KBM-7 (cell line): ENCODE measurements at regions not wholly inside any gene's neighbourhood (a gene's known extent, or its start where the extent isn't known, plus 50 kb on each side); places are given as distances from the start of the nearest gene placed in this dataset.

Experiments used
- DNase-seq: peaks from one replicate; pipeline ENCODE4 v3.0.0-alpha.2; 2015
- in situ Hi-C: fragments of 300-500 bp; cut with MboI; formaldehyde crosslinking; loops from 2 replicates; pipeline ENCODE4 v1.14.3; 2020; ENCODE audit warnings: low sequenced_read_pairs, low pct_unique_long_range_greater_than_20kb, mixed read lengths

- in situ Hi-C loops, result loop anchor here (25.0 kb wide), 1 partner anchor 504 kb away; the partner anchor contains the start of genes FOXC2 and MTHFSD
- no peak for DNase-seq
Observed at GRCh38 chr16:87066133-87067002, 250.8 kb downstream of the C16orf95 start.

DNA sequence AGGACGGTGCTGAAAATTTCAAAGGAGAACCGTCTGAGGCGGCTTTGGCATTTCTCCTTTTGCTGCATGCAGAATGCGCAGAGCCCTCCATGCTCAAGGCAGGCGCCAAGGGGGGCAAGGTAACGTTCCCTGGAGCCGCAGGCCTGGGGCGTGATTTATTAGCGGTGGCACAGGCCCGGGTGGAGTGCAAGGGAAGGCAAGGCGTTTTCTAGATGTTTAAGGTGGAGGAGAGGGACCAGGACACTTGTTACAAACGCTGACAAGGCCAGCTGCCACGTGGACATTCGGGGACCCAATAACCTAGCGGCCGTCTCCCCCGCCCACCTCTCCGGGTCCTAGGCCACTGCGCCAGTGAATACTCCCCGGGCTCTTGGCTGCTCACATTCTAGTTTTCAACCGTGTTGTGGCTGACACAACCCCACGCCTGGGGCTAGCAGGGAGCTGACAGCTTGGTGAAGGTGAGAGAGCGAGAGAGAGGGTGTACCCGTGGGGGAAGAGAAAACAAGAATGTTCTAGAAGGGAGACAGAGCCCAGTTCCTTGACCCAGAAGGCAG lies 250.1 kb downstream of the C16orf95 start:
- in situ Hi-C loops, result loop anchor here (25.0 kb wide), 1 partner anchor 505 kb away; the partner anchor contains the start of genes FOXC2 and MTHFSD
- no peak for DNase-seq

- no peak for DNase-seq
- in situ Hi-C loops, result loop anchor here (25.0 kb wide), 1 partner anchor 506 kb away; the partner anchor contains the start of genes FOXC2 and MTHFSD
Observed at GRCh38 chr16:87067836-87068761, 249.1 kb downstream of the C16orf95 start.

DNA sequence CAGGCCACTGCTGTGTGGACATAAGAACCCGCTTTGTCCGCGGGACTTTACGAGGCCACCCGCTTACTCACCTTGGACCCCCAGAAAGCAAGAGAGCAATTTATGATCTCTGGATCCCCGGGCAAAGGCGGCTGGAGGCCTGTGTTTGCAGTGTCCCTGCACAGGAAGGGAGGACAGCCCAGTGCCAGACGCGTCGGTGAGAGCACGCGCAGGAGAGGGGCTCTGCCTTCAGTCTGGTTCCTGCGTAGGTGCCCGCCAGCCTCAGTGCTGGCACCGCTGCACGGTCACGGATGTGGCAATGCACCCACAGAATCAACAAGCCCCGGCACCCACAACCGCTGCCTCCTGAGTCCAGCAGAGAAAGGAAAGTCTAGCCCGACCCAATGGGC lies 248.4 kb downstream of the C16orf95 start:
- no peak for DNase-seq
- in situ Hi-C loops, result loop anchor here (25.0 kb wide), 1 partner anchor 506 kb away; the partner anchor contains the start of genes FOXC2 and MTHFSD

DNA sequence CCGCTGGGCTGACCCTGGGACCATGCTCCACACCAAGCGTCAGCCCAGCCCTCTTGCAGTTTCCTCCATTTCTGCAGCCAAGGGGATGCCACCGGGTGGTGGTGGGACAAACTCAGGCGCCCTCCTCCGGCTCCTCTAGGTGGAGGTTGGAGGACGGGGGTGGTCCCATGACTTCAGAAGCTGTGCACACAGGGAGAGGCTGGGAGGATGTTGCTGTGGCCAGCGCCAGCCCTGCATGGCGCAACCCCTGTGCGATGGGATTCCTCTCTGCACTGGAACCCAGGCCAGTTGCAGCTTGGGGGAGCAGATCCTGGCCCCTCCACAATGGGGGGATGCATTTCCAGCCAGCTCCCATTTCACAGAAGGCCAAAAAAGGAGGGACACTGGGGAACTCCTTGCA lies 246.5 kb downstream of the C16orf95 start:
- in situ Hi-C loops, result loop anchor here (25.0 kb wide), 1 partner anchor 508 kb away; the partner anchor contains the start of genes FOXC2 and MTHFSD
- DNase-seq, result no peak

DNA sequence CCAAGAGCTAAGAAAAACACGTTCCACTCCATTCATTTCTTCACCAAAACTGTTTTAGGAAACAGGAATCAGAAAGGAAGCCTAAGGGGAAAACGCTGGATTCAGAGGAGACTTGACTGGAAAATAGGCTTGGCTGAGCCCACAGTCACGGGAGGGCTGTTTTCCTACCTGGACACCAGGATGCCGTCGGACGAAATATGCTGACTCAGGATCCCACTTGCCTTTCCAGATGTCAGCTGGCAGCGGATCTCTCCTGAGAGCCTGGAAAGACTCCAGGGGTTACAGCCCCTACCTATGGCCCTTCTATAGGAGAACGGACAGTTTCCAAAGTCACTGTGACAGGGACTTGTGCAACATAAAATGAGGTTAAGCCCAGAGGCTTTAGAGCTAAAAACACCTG lies 245.1 kb downstream of the C16orf95 start:
- in situ Hi-C loops, result loop anchor here (25.0 kb wide), 1 partner anchor 510 kb away; the partner anchor contains the start of genes FOXC2 and MTHFSD
- no peak for DNase-seq

- in situ Hi-C loops, result loop anchor here (25.0 kb wide), 1 partner anchor 512 kb away; the partner anchor contains the start of genes FOXC2 and MTHFSD
- DNase-seq, result no peak
Observed at GRCh38 chr16:87074641-87075318, 242.4 kb downstream of the C16orf95 start.

GRCh38 chr16:87075319-87075860 lies 241.8 kb downstream of the C16orf95 start:
- DNase-seq, result no peak
- in situ Hi-C loops, result no loop called here

DNA sequence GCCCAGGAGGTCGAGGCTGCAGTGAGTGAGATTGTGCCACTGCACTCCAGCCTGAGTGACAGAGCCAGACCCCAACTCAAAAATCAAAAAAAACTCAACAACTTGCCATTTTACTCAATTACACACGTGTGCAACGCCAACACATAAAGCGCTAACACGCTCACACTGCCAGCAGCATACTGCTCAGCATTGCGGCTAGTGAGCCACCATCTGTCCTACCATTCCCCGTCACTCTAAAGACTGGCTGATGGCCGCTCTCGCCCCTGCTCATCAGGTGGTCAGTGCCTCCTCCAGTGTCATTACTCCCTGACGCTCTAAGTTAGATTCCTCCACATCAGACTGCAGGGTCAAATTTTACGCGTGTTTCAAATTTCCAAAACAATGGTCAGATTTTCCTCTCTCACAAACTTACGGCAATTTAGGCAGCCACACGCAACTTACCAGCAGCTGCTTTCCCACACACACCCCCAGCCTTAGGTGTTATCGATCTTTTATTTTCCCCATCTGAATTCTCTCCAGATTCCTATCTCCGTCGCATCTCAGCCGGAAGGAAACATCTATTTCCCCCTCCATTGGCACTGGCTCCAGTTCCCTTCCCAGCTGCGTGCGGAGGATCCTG lies 240.8 kb downstream of the C16orf95 start:
- DNase-seq, result no peak
- in situ Hi-C loops, result no loop called here

- peak; percentile 51 for DNase-seq
- in situ Hi-C loops, result no loop called here
Observed at GRCh38 chr16:87076950-87077749, 240.0 kb downstream of the C16orf95 start.

GRCh38 chr16:87077750-87078127 lies 239.5 kb downstream of the C16orf95 start:
- DNase-seq, result no peak

DNA sequence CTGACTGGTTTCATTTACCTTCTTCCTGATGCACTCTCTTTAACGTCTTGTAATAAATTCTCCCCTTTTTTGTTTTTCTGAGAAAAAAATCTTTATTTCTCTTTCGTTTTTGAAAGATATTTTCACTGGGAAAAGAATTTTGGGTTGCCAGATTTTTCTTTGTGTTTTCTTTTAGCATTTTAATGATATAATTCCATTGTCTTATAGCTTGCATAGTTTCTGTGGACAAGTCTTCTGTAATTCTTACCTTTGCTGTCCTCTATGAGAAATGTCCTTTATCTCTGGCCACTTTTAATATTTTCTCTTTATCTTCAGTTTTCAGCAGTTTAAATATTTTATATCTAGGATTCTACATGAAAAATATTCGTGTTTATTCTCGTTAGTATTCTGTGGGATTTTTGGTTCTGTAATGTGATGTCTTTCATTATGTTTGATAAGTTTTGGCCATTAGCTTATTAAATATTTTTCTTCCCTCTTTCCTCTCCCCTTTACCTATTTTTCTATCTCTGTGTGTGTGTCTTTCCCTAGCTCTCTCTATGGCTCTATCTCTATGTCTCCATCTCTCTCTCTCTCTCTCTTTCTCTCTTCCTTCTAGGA lies 236.5 kb downstream of the C16orf95 start:
- in situ Hi-C loops, result no loop called here
- DNase-seq, result no peak

More at GRCh38 chr16:87077750-87078127, 239.5 kb downstream of the C16orf95 start:
- in situ Hi-C loops, result no loop called here

DNA sequence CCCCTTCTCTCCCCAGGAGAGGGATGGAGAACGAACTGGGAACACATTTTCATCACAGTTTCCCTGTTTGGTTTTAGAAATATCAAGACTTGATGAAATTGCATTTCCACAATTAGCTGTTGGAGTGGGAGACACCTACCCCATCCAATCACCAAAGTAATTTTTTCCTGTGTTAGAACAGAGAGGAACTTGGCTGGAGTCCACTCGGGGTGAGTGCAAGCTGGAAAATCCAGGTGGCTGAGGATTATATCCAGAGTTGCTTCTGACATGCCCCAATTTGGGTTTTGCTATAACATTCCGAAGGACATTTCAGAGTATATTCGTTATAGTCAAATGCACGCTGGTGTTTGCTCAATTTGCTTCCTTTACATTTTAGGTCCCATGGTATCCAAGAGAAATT lies 231.8 kb downstream of the C16orf95 start:
- no peak for DNase-seq
- in situ Hi-C loops, result no loop called here

DNA sequence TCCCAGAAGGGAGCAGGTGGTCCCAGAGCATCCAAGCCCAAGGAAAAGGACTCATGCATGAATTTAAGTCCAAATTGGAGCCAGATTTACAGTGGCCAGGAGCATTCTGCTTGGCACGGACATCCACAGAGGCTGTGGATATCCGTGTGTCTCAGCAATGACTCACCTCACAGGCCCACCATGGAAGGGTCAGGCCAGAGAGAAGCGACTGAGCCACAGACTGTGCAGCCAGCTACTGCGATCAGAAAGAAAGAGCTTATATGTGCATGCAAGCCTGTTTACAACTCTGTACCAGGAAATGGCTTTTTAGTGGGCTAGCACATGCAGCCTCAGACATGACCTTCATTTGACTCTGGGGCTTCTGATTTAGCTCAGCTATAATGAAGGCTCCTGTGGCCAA lies 231.0 kb downstream of the C16orf95 start:
- in situ Hi-C loops, result no loop called here
- DNase-seq, result no peak

GRCh38 chr16:87086575-87086974 lies 230.6 kb downstream of the C16orf95 start:
- no peak for DNase-seq
- in situ Hi-C loops, result no loop called here

GRCh38 chr16:87092958-87093357 lies 224.2 kb downstream of the C16orf95 start:
- in situ Hi-C loops, result no loop called here
- DNase-seq, result no peak
